ENCODE measurements at regions not wholly inside any gene's neighbourhood (a gene's known extent, or its start where the extent isn't known, plus 50 kb on each side); places are given as distances from the start of the nearest gene placed in this dataset.

DNA sequence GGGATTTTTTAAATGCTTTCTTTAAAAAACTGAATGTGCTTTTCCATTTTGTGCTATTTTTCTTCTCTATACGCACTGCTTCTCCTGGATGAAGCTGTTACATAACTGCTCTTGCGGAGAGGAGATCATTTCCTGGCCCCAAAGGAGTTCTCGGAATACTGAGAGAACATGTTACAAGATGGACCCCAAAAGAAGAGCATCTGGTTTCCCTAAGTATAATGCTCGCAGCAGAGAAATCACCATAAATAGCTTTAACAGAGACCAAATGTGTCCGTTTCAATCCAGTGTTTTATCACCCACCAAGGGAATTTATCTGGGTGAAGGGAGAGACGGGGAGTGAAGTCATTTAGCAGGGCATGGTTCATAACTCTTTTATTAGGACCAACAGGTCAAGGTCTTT lies 80.1 kb downstream of the RBM43 start:
- WGBS, 2 donors, result 44 to 53% methylated on average over 6 of the region's 6 CpGs
- Histone ChIP-seq H3K27me3 (ENCODE audit: control insufficient read depth in 1 of 2, insufficient read depth in 2 of 2, low read length in 1 of 2) (no peaks in the 10 kb centered on the region), H3K4me3 (ENCODE audit: low read length in 2 of 2) (no peak overlapping the region), H3K4me1 (ENCODE audit: control insufficient read depth in 1 of 2, insufficient read depth in 2 of 2, low read length in 2 of 2) (no peaks in the 10 kb centered on the region), H3K36me3 (ENCODE audit: control insufficient read depth in 1 of 2, insufficient read depth in 2 of 2, low read length in 1 of 2) (no peaks in the 10 kb centered on the region), H3K27ac (ENCODE audit: low read depth in 1 of 2, low read length in 2 of 2) (no peak overlapping the region), H3K9me3 (ENCODE audit: control insufficient read depth, low read length) (no peaks in the 10 kb centered on the region)
- intact Hi-C loops (cut with DNase I), result no loop called here
- DNase-seq (no peak), ATAC-seq (ENCODE audit: low FRiP score) (no peak)

DNA sequence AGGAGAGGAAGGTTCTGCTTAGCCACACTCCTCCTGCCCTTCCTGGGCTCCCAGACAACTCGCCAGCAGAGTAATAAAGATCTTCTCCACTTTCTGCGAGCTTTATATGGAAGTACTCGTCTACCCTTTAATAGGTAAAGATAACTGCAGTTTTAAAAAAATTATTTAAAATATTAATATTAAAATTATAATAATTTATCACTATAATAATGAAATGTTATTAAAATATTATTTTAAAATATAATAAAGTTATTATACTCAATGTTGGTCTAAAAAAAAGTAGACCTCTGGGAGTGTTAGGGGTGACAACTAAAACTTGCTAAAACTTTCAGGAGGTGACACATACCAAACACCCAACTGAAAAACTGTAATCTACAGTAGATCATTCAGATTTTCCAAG lies 81.5 kb downstream of the RBM43 start:
- Histone ChIP-seq H3K4me3 (ENCODE audit: low read length in 2 of 2) (no peak overlapping the region), H3K27ac (ENCODE audit: low read depth in 1 of 2, low read length in 2 of 2) (no peak overlapping the region), H3K36me3 (ENCODE audit: control insufficient read depth in 1 of 2, insufficient read depth in 2 of 2, low read length in 1 of 2) (no peaks in the 10 kb centered on the region), H3K4me1 (ENCODE audit: control insufficient read depth in 1 of 2, insufficient read depth in 2 of 2, low read length in 2 of 2) (peaks cover 0 to 2% of the 10 kb centered on the region in 2 donors), H3K9me3 (ENCODE audit: control insufficient read depth, low read length) (no peaks in the 10 kb centered on the region), H3K27me3 (ENCODE audit: control insufficient read depth in 1 of 2, insufficient read depth in 2 of 2, low read length in 1 of 2) (no peaks in the 10 kb centered on the region)
- DNase-seq (no peak), ATAC-seq (ENCODE audit: low FRiP score) (no peak)
- 93 to 94% methylated on average over 3 of the region's 3 CpGs for WGBS, 2 donors
- intact Hi-C loops (cut with DNase I), result no loop called here

DNA sequence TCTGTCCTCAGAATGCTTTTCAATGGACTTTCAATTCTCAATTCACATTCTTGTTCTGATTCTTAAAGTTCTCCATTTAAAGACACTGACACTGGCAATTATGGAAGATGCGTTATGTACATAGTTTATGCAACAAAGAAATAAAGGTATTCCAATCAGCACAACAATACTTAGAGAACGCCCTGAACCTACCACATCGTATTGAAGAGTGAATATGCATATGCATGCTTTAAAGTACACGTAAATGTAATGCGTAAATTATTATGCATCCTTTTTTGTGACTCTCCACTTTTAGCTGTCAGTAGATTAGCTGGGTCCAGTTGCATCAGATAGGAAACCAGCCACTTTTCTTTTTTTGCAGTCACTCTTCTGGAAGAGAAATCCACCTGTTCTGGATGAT lies 83.5 kb downstream of the RBM43 start:
- DNase-seq (no peak), ATAC-seq (ENCODE audit: low FRiP score) (no peak)
- H3K27ac ChIP-seq (ENCODE audit: low read depth in 1 of 2, low read length in 2 of 2), result no peak overlapping the region
- H3K9me3 ChIP-seq (ENCODE audit: control insufficient read depth, low read length), result no peaks in the 10 kb centered on the region
- no peak overlapping the region for H3K4me3 ChIP-seq (ENCODE audit: low read length in 2 of 2)
- 85 to 88% methylated on average over 5 of the region's 5 CpGs for WGBS, 2 donors
- no peaks in the 10 kb centered on the region for H3K36me3 ChIP-seq (ENCODE audit: control insufficient read depth in 1 of 2, insufficient read depth in 2 of 2, low read length in 1 of 2)
- peaks cover 0 to 2% of the 10 kb centered on the region in 2 donors for H3K4me1 ChIP-seq (ENCODE audit: control insufficient read depth in 1 of 2, insufficient read depth in 2 of 2, low read length in 2 of 2)
- intact Hi-C loops (cut with DNase I), result no loop called here
- H3K27me3 ChIP-seq (ENCODE audit: control insufficient read depth in 1 of 2, insufficient read depth in 2 of 2, low read length in 1 of 2), result no peaks in the 10 kb centered on the region

DNA sequence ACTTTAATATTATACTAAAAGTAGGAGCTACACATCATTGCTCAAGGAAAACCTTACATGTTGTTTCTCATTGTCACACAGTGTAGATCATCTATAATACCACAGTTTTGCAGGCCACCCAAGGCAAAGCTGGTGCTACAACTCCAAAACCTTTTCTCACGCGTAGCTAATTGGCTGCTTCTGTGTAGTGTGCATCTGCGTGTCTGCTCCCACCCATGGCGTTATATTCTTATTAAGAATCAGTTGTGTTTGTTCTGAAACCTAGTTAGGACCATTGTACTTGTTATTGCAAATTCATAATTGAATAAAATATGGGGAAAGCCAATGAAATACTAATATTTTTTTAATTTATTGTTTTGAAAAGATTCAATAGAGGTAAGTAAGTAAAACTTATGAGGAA lies 83.9 kb downstream of the RBM43 start:
- no peak for ATAC-seq (ENCODE audit: low FRiP score)
- Histone ChIP-seq H3K27me3 (ENCODE audit: control insufficient read depth in 1 of 2, insufficient read depth in 2 of 2, low read length in 1 of 2) (no peaks in the 10 kb centered on the region), H3K4me1 (ENCODE audit: control insufficient read depth in 1 of 2, insufficient read depth in 2 of 2, low read length in 2 of 2) (peaks cover 0 to 2% of the 10 kb centered on the region in 2 donors), H3K9me3 (ENCODE audit: control insufficient read depth, low read length) (no peaks in the 10 kb centered on the region), H3K4me3 (ENCODE audit: low read length in 2 of 2) (no peak overlapping the region), H3K27ac (ENCODE audit: low read depth in 1 of 2, low read length in 2 of 2) (no peak overlapping the region), H3K36me3 (ENCODE audit: control insufficient read depth in 1 of 2, insufficient read depth in 2 of 2, low read length in 1 of 2) (no peaks in the 10 kb centered on the region)
- intact Hi-C loops (cut with DNase I), result no loop called here
- DNase-seq, result no peak
- WGBS, 2 donors, result 95 to 99% methylated on average over 4 of the region's 4 CpGs

DNA sequence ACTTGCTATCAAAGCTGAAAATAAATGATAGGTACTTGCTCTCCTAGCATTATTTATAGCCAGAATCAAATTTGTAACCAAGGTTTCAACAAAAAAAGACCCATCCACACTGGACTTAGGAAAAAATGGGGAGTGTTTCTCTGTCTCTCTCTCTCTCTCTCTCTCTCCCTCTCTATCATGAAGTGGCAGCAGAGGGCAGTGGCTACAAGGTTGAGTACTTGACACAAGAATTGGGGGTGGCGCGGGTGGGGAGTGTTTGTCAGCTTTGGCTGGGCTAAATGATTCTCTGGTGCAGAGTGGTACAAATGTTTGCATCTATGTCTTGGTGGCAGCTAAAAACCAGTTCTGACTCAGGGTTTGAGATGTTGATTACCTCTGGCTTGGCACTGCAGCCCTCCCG lies 85.0 kb downstream of the RBM43 start:
- intact Hi-C loops (cut with DNase I), result no loop called here
- DNase-seq (no peak), ATAC-seq (ENCODE audit: low FRiP score) (no peak)
- WGBS, 2 donors, result 80 to 84% methylated on average over 3 of the region's 3 CpGs
- Histone ChIP-seq H3K9me3 (ENCODE audit: control insufficient read depth, low read length) (no peaks in the 10 kb centered on the region), H3K27ac (ENCODE audit: low read depth in 1 of 2, low read length in 2 of 2) (no peak overlapping the region), H3K4me3 (ENCODE audit: low read length in 2 of 2) (no peak overlapping the region), H3K36me3 (ENCODE audit: control insufficient read depth in 1 of 2, insufficient read depth in 2 of 2, low read length in 1 of 2) (no peaks in the 10 kb centered on the region), H3K27me3 (ENCODE audit: control insufficient read depth in 1 of 2, insufficient read depth in 2 of 2, low read length in 1 of 2) (no peaks in the 10 kb centered on the region), H3K4me1 (ENCODE audit: control insufficient read depth in 1 of 2, insufficient read depth in 2 of 2, low read length in 2 of 2) (peaks cover 0 to 2% of the 10 kb centered on the region in 2 donors)

DNA sequence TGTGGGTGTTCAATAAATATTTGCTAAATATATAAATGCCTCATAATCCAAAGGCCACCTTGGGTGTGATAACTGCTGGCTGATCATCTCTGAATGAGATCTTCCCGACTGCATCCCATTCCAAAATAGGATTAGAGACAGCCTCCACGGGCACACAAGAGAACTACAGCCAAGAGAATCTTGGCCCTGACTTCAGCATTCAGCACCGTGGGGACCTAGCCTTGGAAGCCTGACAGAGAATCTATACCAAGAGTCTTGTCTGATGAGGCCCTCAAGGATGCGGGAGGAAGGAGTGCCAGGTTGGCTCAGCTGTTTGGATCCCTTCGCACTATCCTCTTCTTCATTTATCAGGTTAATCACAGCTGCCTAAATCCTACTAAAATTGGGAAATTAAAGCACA lies 85.8 kb downstream of the RBM43 start:
- Histone ChIP-seq H3K36me3 (ENCODE audit: control insufficient read depth in 1 of 2, insufficient read depth in 2 of 2, low read length in 1 of 2) (no peaks in the 10 kb centered on the region), H3K27ac (ENCODE audit: low read depth in 1 of 2, low read length in 2 of 2) (no peak overlapping the region), H3K27me3 (ENCODE audit: control insufficient read depth in 1 of 2, insufficient read depth in 2 of 2, low read length in 1 of 2) (no peaks in the 10 kb centered on the region), H3K4me1 (ENCODE audit: control insufficient read depth in 1 of 2, insufficient read depth in 2 of 2, low read length in 2 of 2) (peaks cover 0 to 2% of the 10 kb centered on the region in 2 donors), H3K4me3 (ENCODE audit: low read length in 2 of 2) (no peak overlapping the region), H3K9me3 (ENCODE audit: control insufficient read depth, low read length) (no peaks in the 10 kb centered on the region)
- ATAC-seq (ENCODE audit: low FRiP score) (no peak), DNase-seq (no peak)
- intact Hi-C loops (cut with DNase I), result no loop called here
- WGBS, 2 donors, result 42 to 43% methylated on average over 5 of the region's 5 CpGs

DNA sequence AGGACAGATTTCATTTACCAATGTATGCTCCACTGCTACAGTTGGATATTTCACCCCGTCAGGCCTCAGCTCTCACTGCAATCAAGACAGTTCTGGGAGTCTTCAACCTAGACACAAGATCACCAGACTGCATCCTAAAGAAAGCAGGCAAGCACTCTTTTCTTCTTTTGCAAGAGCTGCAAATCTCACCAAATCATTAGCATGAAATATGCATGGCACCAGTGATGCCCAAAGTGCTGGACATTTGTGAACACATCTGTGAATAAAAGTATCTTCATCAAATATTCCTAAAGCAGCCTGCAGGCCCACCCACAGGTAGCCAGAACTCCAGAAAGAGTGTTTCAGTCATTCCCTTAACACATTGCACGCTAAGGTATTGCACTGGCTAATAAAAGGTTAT lies 87.5 kb downstream of the RBM43 start:
- Histone ChIP-seq H3K4me1 (ENCODE audit: control insufficient read depth in 1 of 2, insufficient read depth in 2 of 2, low read length in 2 of 2) (peaks cover 0 to 2% of the 10 kb centered on the region in 2 donors), H3K27me3 (ENCODE audit: control insufficient read depth in 1 of 2, insufficient read depth in 2 of 2, low read length in 1 of 2) (no peaks in the 10 kb centered on the region), H3K36me3 (ENCODE audit: control insufficient read depth in 1 of 2, insufficient read depth in 2 of 2, low read length in 1 of 2) (no peaks in the 10 kb centered on the region), H3K27ac (ENCODE audit: low read depth in 1 of 2, low read length in 2 of 2) (no peak overlapping the region), H3K9me3 (ENCODE audit: control insufficient read depth, low read length) (no peaks in the 10 kb centered on the region), H3K4me3 (ENCODE audit: low read length in 2 of 2) (no peak overlapping the region)
- no peak for DNase-seq
- intact Hi-C loops (cut with DNase I), result no loop called here
- 96 to 97% methylated on average over 2 of the region's 2 CpGs for WGBS, 2 donors
- ATAC-seq (ENCODE audit: low FRiP score), result no peak

DNA sequence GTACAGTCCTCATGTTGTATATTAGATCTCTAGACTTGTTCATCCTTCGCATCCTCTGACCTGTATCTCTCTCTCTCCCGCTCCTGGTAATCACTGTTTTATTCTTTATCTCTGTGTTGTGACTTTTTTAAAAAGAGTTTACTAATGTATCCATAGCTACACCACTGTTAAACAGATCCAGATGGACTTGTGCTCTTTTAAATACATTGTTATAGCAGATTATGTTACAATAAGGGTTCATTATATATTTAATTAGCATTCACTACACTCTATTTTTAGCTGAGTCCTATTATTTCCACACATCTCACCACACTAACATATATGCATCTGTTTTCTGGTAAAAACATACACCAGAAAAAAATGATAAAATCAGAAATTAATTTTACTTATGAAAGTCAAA lies 90.5 kb downstream of the RBM43 start:
- Histone ChIP-seq H3K27me3 (ENCODE audit: control insufficient read depth in 1 of 2, insufficient read depth in 2 of 2, low read length in 1 of 2) (no peaks in the 10 kb centered on the region), H3K9me3 (ENCODE audit: control insufficient read depth, low read length) (no peaks in the 10 kb centered on the region), H3K27ac (ENCODE audit: low read depth in 1 of 2, low read length in 2 of 2) (no peak overlapping the region), H3K4me1 (ENCODE audit: control insufficient read depth in 1 of 2, insufficient read depth in 2 of 2, low read length in 2 of 2) (peaks cover 0 to 2% of the 10 kb centered on the region in 2 donors), H3K36me3 (ENCODE audit: control insufficient read depth in 1 of 2, insufficient read depth in 2 of 2, low read length in 1 of 2) (no peaks in the 10 kb centered on the region), H3K4me3 (ENCODE audit: low read length in 2 of 2) (no peak overlapping the region)
- no peak for ATAC-seq (ENCODE audit: low FRiP score)
- WGBS, 2 donors, result 94% methylated on average over 2 of the region's 2 CpGs
- intact Hi-C loops (cut with DNase I), result no loop called here
- DNase-seq, result no peak

DNA sequence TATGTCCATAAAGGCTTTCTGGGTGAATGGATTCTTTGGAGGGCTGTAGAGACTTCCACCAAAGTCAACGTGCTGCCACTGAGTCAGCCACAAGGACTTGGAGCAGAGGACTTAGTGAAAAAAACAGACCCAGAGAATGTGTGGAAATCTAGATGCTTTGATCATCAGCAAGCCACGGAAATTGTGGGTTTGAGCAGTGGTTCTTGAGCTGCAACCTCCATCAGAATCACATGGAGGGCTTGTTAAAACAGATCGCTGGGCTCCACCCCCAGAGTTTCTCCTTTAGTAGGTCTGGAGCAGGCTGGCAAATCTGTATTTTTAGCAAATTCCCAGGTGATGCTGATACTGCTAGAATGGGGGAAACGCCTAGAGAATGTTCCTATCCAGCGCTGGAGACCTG lies 95.3 kb downstream of the RBM43 start:
- Histone ChIP-seq H3K4me1 (ENCODE audit: control insufficient read depth in 1 of 2, insufficient read depth in 2 of 2, low read length in 2 of 2) (no peaks in the 10 kb centered on the region), H3K4me3 (ENCODE audit: low read length in 2 of 2) (no peak overlapping the region), H3K9me3 (ENCODE audit: control insufficient read depth, low read length) (no peaks in the 10 kb centered on the region), H3K27me3 (ENCODE audit: control insufficient read depth in 1 of 2, insufficient read depth in 2 of 2, low read length in 1 of 2) (no peaks in the 10 kb centered on the region), H3K27ac (ENCODE audit: low read depth in 1 of 2, low read length in 2 of 2) (no peak overlapping the region), H3K36me3 (ENCODE audit: control insufficient read depth in 1 of 2, insufficient read depth in 2 of 2, low read length in 1 of 2) (no peaks in the 10 kb centered on the region)
- ATAC-seq (ENCODE audit: low FRiP score), result no peak
- no peak for DNase-seq
- intact Hi-C loops (cut with DNase I), result no loop called here
- 89 to 92% methylated on average over 5 of the region's 5 CpGs for WGBS, 2 donors

Data from aorta (tissue), 5 donors.